ENCODE measurements at regions not wholly inside any gene's neighbourhood (a gene's known extent, or its start where the extent isn't known, plus 50 kb on each side); places are given as distances from the start of the nearest gene placed in this dataset.

- TF ChIP-seq POLR2A (IDR thresholded peaks at IDR 0.05) (no peak), CTCF (IDR thresholded peaks at IDR 0.05) (no peak)
Observed at GRCh38 chr4:157781361-157781760, 391.5 kb downstream of the GASK1B start.

Data from lower leg skin (tissue), 3 donors.